ENCODE measurements at regions not wholly inside any gene's neighbourhood (a gene's known extent, or its start where the extent isn't known, plus 50 kb on each side); places are given as distances from the start of the nearest gene placed in this dataset.

DNA sequence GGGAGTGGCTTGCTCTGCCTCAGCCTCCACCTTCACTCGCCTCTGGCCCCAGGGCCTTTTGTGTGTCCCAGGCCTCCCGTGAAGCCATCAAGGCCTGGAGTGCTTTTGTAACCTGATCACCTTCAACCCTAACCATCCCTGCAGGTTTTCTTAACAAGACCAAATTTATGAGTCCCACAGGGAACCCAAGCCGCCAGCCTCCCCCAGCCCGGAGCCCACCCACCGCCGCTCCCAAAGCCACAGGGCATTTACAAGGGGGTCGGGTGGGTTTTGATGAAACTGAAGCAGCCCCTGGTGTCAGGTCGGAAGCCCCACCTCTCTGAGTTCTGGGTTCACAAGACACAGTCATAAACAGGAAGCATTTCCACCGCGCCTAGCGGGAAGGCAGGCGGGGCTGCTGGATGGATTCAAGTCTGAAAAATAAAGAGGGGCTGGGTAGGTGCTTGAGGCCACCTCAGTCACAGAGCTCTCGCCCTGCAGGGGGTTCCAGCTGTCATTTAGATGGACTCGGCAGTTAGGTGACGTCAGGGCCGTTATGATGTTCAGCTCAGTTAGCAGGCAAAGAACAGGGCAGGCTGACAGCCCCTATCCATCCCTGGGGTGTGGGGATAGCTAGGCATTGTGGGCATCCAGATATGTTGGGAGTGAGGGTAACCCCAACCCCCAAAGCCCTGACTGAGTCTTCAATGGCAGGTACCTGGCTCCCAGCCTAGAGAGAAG, 128.5 kb downstream of the BCOR start:
- no peak for TF ChIP-seq CTCF (conservative IDR thresholded peaks at IDR 0.05)
- Mint-ChIP-seq H3K9me3 (peaks cover 40% of the 10 kb centered on the region), H3K4me1 (peaks cover 6% of the 10 kb centered on the region), H3K4me3 (no peak overlapping the region), H3K27ac (peak overlapping the region; percentile 78), H3K27me3 (ENCODE audit: insufficient read depth) (peaks cover 17% of the 10 kb centered on the region), H3K36me3 (ENCODE audit: low read depth) (no peaks in the 10 kb centered on the region)
- H3K9ac ChIP-seq (ENCODE audit: extremely low read depth, low read length, poor library complexity, severe bottlenecking): no peak overlapping the region
- no peaks in the 10 kb centered on the region for H3K9me3 ChIP-seq (ENCODE audit: control insufficient read depth, low read length)
- no peak overlapping the region for H3K4me3 ChIP-seq (ENCODE audit: low read length)
- H3K4me1 ChIP-seq (ENCODE audit: control insufficient read depth, insufficient read depth, low read length): no peaks in the 10 kb centered on the region
- H3K27ac ChIP-seq (ENCODE audit: low read depth, low read length): no peak overlapping the region
- DNase-seq: peak; percentile 88
- no peaks in the 10 kb centered on the region for H3K36me3 ChIP-seq (ENCODE audit: control insufficient read depth, insufficient read depth, low read length)
- 30 to 38% methylated on average over 4 to 16 of the region's 16 CpGs for WGBS, 2 experiments (ENCODE audit: insufficient coverage in 1 of 2, insufficient read length in 1 of 2)
- no peaks in the 10 kb centered on the region for H3K27me3 ChIP-seq (ENCODE audit: control insufficient read depth, insufficient read depth, low read length, poor library complexity, severe bottlenecking)

DNA sequence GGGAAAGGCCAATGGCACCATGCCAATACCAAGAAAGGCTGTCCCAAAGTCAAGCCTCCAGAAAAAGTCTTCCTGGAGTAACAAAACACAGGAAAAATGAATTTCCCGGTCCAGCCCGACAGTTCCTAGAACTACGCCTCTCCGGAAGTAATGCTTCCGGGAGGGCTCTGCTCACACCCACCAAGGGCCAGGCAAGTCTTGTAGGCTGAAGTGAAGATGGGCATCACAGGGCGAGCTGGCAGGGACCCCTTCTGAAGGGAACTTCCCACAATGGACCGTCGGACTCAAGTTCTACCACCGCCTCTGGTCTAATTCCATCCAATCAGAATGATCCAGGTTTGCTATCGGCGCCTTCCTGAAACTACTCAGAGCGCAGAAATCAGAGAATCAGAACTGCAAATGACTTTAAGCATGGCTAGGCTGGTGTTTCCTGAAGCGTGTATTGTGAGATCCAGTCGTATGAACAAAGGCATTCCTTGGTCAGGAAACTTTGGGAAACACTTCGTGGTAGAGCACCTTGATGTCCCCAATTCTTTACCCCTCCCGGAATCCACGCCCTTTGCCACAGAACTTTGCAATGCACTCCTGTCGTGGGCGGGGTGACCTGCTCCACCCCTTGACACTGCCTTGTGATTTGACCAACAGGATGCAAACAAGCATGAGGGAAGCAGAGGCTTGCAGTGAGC, 127.8 kb downstream of the BCOR start:
- no peaks in the 10 kb centered on the region for H3K36me3 ChIP-seq (ENCODE audit: control insufficient read depth, insufficient read depth, low read length)
- H3K4me3 ChIP-seq (ENCODE audit: low read length): no peak overlapping the region
- no peak overlapping the region for H3K27ac ChIP-seq (ENCODE audit: low read depth, low read length)
- no peaks in the 10 kb centered on the region for H3K9me3 ChIP-seq (ENCODE audit: control insufficient read depth, low read length)
- WGBS, 2 experiments (ENCODE audit: insufficient coverage in 1 of 2, insufficient read length in 1 of 2): 92 to 94% methylated on average over 6 to 19 of the region's 19 CpGs
- DNase-seq: no peak
- H3K36me3 Mint-ChIP-seq (ENCODE audit: low read depth): no peaks in the 10 kb centered on the region
- H3K27me3 ChIP-seq (ENCODE audit: control insufficient read depth, insufficient read depth, low read length, poor library complexity, severe bottlenecking): no peaks in the 10 kb centered on the region
- no peaks in the 10 kb centered on the region for H3K4me1 ChIP-seq (ENCODE audit: control insufficient read depth, insufficient read depth, low read length)
- no peak overlapping the region for H3K9ac ChIP-seq (ENCODE audit: extremely low read depth, low read length, poor library complexity, severe bottlenecking)
- TF ChIP-seq CTCF (conservative IDR thresholded peaks at IDR 0.05): no peak
- peaks cover 10% of the 10 kb centered on the region for H3K4me1 Mint-ChIP-seq
- H3K4me3 Mint-ChIP-seq: no peak overlapping the region
- no peak overlapping the region for H3K27ac Mint-ChIP-seq
- H3K9me3 Mint-ChIP-seq: peaks cover 38% of the 10 kb centered on the region
- peaks cover 12% of the 10 kb centered on the region for H3K27me3 Mint-ChIP-seq (ENCODE audit: insufficient read depth)

- no peaks in the 10 kb centered on the region for H3K36me3 ChIP-seq (ENCODE audit: control insufficient read depth, insufficient read depth, low read length)
- no peaks in the 10 kb centered on the region for H3K4me1 ChIP-seq (ENCODE audit: control insufficient read depth, insufficient read depth, low read length)
- H3K4me3 ChIP-seq (ENCODE audit: low read length): no peak overlapping the region
- peaks cover 10% of the 10 kb centered on the region for H3K4me1 Mint-ChIP-seq
- H3K36me3 Mint-ChIP-seq (ENCODE audit: low read depth): no peaks in the 10 kb centered on the region
- no peaks in the 10 kb centered on the region for H3K27me3 ChIP-seq (ENCODE audit: control insufficient read depth, insufficient read depth, low read length, poor library complexity, severe bottlenecking)
- no peak for DNase-seq
- H3K27ac ChIP-seq (ENCODE audit: low read depth, low read length): no peak overlapping the region
- no peak for TF ChIP-seq CTCF (conservative IDR thresholded peaks at IDR 0.05)
- H3K9me3 Mint-ChIP-seq: peaks cover 40% of the 10 kb centered on the region
- peaks cover 6% of the 10 kb centered on the region for H3K27me3 Mint-ChIP-seq (ENCODE audit: insufficient read depth)
- H3K4me3 Mint-ChIP-seq: no peak overlapping the region
- 100% methylated on average over 2 of the region's 2 CpGs; no CpG with 5 or more reads in 1 of the 2 experiments for WGBS, 2 experiments (ENCODE audit: insufficient coverage in 1 of 2, insufficient read length in 1 of 2)
- H3K9ac ChIP-seq (ENCODE audit: extremely low read depth, low read length, poor library complexity, severe bottlenecking): no peak overlapping the region
- no peak overlapping the region for H3K27ac Mint-ChIP-seq
- no peaks in the 10 kb centered on the region for H3K9me3 ChIP-seq (ENCODE audit: control insufficient read depth, low read length)
These were observed 126.0 kb downstream of the BCOR start for GRCh38 chrX:39971760-39972159.

Data from endodermal cell (in vitro differentiated cells).